Anterior cingulate cortex (tissue), 58 donors: ENCODE measurements at regions not wholly inside any gene's neighbourhood (a gene's known extent, or its start where the extent isn't known, plus 50 kb on each side); places are given as distances from the start of the nearest gene placed in this dataset.

Experiments
- DNase-seq, 58 donors: peaks; one replicate each; lab custom pipeline; 2025; lab: John Stamatoyannopoulos, UW

DNA sequence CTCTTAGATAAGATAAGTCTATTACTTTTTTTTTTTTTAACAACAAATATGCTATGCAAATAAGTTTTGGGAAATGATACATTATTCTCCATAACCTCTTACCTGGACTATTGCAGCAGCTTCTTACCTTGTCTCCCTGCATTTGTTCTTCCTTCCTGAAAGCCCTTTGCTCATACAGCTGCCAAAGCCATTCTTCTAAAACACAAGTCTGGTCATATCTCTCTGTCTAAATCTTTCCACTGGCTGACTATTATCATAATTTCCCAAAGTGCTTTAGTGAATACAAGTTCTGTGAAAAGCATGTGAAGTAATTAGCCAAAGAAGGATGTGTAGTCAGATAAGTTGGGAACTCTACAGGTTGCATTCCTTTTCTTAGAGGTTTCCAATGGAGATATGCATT, 115.4 kb upstream of the CNTLN start:
- no peak for DNase-seq

DNA sequence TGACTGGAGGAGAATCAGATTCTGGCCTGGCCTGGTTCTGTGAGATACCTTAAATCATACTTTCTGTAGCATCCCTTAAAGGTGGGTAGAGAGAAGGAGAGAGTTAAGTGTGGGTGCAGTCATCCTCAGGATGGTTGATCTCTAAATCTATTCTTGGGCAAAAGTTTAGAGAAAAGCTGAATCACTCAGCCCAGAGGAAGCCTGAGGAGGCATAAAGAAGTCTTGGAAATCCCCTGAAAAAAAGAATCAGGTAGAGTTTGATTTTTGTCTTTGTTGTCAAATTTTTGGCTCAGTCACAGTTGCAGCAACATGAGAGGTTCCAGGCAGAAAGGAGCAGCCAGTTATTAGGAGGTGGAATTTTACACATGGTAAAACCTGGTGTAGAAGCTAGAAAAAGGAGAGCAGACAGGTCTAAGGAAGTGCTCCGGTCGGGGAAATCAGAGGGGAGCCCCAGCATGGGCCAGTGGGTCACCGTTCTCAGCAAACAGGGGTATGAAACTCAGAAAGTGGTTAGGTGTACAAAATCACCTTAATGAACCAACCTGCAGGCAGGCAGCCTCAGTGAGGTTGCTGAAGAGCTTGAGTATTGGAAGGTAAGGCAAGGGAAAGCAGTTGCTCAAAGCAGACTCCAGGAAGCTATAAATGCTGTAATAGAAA, 116.2 kb upstream of the CNTLN start:
- DNase-seq, result no peak

- DNase-seq, result peak in 40 of 58 donors; percentile 1 to 76 (median 26)
These were observed 116.8 kb upstream of the CNTLN start for GRCh38 chr9:17017931-17018491.

DNA sequence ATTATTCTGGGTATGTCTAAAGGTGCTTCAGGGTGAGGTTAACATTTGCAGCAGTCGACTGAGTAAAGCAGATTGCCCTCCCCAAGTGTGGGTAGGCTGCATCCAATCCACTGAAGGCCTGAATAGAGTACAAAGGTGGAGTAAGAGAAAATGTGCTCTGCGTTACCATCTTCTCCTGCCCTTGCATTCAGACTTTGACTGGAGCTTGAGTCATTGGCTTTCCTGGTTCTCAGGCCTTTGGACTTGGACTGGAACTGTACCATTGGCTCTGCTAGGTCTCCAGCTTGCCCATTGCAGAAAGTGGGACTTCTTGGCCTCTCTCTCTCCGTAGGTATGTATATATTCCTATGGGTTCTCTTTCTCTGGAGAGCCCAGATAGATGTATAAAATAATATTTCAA, 120.9 kb upstream of the CNTLN start:
- DNase-seq, result no peak

- DNase-seq, result no peak
These were observed 121.8 kb upstream of the CNTLN start for GRCh38 chr9:17013010-17013409.

DNA sequence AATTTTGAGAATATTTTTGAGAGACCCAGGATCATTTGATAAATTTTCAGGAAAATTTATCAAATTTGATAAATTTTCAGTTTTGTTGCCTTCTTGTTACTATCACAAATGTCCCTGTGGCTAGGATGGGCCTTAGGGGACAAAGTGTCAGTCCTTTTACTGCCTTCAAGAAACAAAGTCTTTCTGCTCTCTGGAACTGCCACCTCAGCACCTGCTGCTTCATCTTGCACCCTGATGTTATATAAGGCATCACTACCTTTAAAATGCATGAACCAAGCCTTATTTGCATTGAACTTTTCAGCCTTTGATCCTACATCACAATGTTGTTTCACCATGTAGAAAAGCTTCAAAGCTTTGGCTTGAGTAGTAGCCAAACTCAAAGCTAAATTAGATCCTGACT, 123.0 kb upstream of the CNTLN start:
- no peak for DNase-seq

DNA sequence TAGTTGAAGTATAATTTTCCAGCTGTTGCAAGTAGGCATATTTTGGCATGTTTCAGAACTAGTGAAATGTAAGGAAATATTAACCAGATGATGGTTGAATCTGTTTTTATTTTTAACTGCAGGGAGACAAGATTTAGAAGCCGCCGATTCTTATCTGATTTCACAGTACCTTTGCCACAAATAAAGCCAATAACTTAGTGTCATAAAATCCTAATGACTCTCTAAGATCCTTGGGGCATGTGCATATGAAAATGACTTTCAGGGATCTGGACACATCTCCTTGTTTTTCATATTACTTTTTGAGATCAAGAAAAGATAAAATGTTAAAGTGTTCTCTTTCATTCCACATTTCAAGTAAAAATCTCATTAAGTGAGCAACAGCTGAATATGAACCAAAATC, 125.8 kb upstream of the CNTLN start:
- no peak for DNase-seq

GRCh38 chr9:17005056-17005823, 129.6 kb upstream of the CNTLN start:
- DNase-seq, result no peak

GRCh38 chr9:17004500-17004899, 130.3 kb upstream of the CNTLN start:
- no peak for DNase-seq

- no peak for DNase-seq
These were observed 131.1 kb upstream of the CNTLN start for GRCh38 chr9:17003576-17004240.

- no peak for DNase-seq
These were observed 126.5 kb upstream of the BNC2 start for GRCh38 chr9:16996901-16997491.

GRCh38 chr9:16992138-16992537, 121.7 kb upstream of the BNC2 start:
- no peak for DNase-seq

- peak in 7 of 58 donors; percentile 0 to 13 (median 5) for DNase-seq
These were observed 116.6 kb upstream of the BNC2 start for GRCh38 chr9:16987026-16987425.

- no peak for DNase-seq
These were observed 116.1 kb upstream of the BNC2 start for GRCh38 chr9:16986556-16986955.

DNA sequence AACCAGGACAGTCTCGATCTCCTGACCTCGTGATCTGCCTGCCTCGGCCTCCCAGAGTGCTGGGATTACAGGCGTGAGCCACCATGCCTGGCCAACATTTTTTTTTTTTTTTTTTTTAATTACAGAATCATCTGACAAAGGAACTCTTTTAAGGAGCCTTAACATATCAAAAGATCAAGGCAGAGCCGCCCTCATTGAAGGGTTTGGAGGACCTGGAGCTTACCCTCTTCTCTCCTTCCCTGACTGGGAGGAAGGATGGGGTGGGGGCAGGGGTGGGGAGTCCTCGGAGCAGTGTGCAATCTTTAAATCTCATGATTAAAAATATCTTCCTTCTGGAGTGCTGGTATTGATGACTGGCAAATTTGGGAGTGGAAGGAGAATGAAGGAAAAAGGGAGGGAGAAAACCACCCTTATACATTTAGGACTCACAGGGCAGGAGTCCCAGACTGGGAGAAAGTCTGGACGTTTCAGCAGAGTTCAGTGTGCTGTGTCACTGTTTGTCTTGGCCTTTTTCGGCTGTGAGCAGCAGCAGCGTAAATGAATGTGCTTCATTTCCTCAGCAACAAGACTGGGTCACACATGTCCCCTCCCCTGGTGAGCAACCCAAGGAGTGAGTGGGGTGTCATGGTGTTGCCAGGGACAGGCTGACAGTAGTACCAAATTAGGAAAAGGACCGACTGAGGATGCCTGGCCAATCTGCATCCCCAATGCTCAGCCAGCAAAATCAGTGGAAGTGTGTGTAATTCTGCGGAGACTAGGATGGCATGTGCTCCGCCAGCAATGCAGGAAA, 115.3 kb upstream of the BNC2 start:
- DNase-seq, result peak in 9 of 58 donors; percentile 3 to 24 (median 7)

DNA sequence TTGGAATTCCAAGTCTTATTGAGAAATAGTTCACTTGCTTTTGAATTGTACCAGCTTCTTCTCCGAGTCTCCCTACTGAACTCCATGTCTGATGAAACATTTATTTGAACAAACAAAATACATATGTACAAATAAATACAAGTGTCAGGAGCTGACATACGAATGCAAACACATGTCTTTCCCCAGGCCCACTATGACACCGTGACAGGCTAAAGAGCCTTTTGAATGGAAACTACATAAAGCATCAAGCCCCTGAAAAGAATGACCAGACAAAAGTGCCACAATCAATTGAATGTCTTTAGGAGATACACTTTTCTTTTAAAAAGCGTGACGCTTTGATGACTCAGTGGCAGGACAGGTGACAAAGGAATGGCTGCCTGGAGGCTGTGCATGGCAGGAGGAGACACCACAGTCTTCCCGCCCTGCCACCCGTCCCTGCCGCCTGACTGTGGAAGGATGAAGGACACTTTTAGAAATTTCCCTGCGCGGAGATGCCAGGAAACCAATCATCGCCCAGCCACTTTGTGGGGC, 112.4 kb upstream of the BNC2 start:
- DNase-seq, result no peak

- DNase-seq, result no peak
These were observed 106.0 kb upstream of the BNC2 start for GRCh38 chr9:16976427-16976826.

DNA sequence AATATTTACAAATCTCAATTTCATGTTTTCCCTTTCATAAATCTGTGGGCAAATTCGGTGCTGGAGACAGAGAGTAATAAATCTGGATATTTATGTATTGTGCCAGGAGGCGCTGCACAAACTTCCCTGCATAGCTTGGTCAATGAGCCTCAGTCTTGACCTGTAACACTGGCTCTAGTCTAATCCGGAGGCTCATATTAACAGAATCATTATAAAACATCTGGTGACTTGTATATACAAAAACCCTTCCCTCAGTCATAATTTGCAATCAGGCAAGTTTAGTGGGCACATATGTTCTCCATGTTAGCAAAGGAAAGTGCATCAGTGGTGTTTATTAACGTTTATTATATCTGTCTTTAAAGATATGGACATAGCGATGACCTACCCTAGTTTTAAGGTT, 104.0 kb upstream of the BNC2 start:
- no peak for DNase-seq

GRCh38 chr9:16970321-16970720, 99.9 kb upstream of the BNC2 start:
- DNase-seq, result no peak

- DNase-seq, result no peak
These were observed 93.8 kb upstream of the BNC2 start for GRCh38 chr9:16964228-16964627.
